Trophoblast cell (in vitro differentiated cells and primary cell): ENCODE measurements at regions not wholly inside any gene's neighbourhood (a gene's known extent, or its start where the extent isn't known, plus 50 kb on each side); places are given as distances from the start of the nearest gene placed in this dataset.

Experiments used
- DNase-seq, 2 donors: peaks; one replicate each; pipeline ENCODE4 v3.0.0-alpha.2; 2016
- H2AFZ ChIP-seq: 2 replicates; pipeline ENCODE4 v1.6.1; 2013; ENCODE audit warnings: low read length, moderate library complexity, mild to moderate bottlenecking; ENCODE audit not compliant: insufficient read depth, poor library complexity
- H2AK5ac ChIP-seq: 2 replicates; pipeline ENCODE4 v1.6.1; 2013; ENCODE audit warnings: mild to moderate bottlenecking, low read length
- H2BK120ac ChIP-seq: 2 replicates; pipeline ENCODE4 v1.6.1; 2013; ENCODE audit warnings: low read length, mild to moderate bottlenecking, moderate library complexity; ENCODE audit not compliant: insufficient read depth, poor library complexity
- H2BK12ac ChIP-seq: 2 replicates; pipeline ENCODE4 v1.6.1; 2013; ENCODE audit warnings: mild to moderate bottlenecking, low read length, moderate library complexity
- H2BK5ac ChIP-seq: 2 replicates; pipeline ENCODE4 v1.6.1; 2013; ENCODE audit warnings: low read length, low read depth, moderate library complexity, mild to moderate bottlenecking; ENCODE audit not compliant: poor library complexity
- H3K14ac ChIP-seq: 2 replicates; pipeline ENCODE4 v1.6.1; 2013; ENCODE audit warnings: mild to moderate bottlenecking, low read length
- H3K18ac ChIP-seq: 2 replicates; pipeline ENCODE4 v1.6.1; 2013; ENCODE audit warnings: mild to moderate bottlenecking, low read length
- H3K23ac ChIP-seq: 2 replicates; pipeline ENCODE4 v1.6.1; 2013; ENCODE audit warnings: low read length
- H3K27ac ChIP-seq: 2 replicates; pipeline ENCODE4 v1.5.1; 2013; ENCODE audit warnings: low read depth, mild to moderate bottlenecking, inconsistent platforms, low read length, moderate library complexity
- H3K27me3 ChIP-seq: 2 replicates; pipeline ENCODE4 v1.6.1; 2013; ENCODE audit warnings: inconsistent platforms, mild to moderate bottlenecking, low read length, moderate library complexity; ENCODE audit not compliant: insufficient read depth
- H3K36me3 ChIP-seq, 2 experiments: 1 replicate in 1 of 2; 2 replicates in 1 of 2; pipeline ENCODE4 v1.6.1; 2013; ENCODE audit warnings: low read length in 2 of 2, mild to moderate bottlenecking in 2 of 2, moderate library complexity in 1 of 2; ENCODE audit not compliant: insufficient read depth in 2 of 2, control insufficient read depth in 1 of 2
- H3K4ac ChIP-seq: 2 replicates; pipeline ENCODE4 v1.6.1; 2013; ENCODE audit warnings: low read depth, mild to moderate bottlenecking, low read length, moderate library complexity
- H3K4me1 ChIP-seq, 2 experiments: 1 replicate in 1 of 2; 2 replicates in 1 of 2; pipeline ENCODE4 v1.6.1; 2013; ENCODE audit warnings: low read length in 2 of 2, mild to moderate bottlenecking in 2 of 2, moderate library complexity in 1 of 2; ENCODE audit not compliant: insufficient read depth in 2 of 2, control insufficient read depth in 1 of 2
- H3K4me2 ChIP-seq: 2 replicates; pipeline ENCODE4 v1.6.1; 2013; ENCODE audit warnings: inconsistent platforms, mild to moderate bottlenecking, low read length, moderate library complexity
- H3K4me3 ChIP-seq: 2 replicates; pipeline ENCODE4 v1.5.1; 2013; ENCODE audit warnings: mild to moderate bottlenecking, low read depth, low read length, inconsistent platforms
- H3K79me1 ChIP-seq: one replicate; pipeline ENCODE4 v1.6.1; 2013; ENCODE audit warnings: low read length
- H3K79me2 ChIP-seq: 2 replicates; pipeline ENCODE4 v1.6.1; 2013; ENCODE audit warnings: low read length, mild to moderate bottlenecking; ENCODE audit not compliant: control insufficient read depth, insufficient read depth, poor library complexity
- H3K9ac ChIP-seq: 2 replicates; pipeline ENCODE4 v1.6.1; 2013; ENCODE audit warnings: mild to moderate bottlenecking, low read length
- H3K9me3 ChIP-seq: 2 replicates; pipeline ENCODE4 v1.6.1; 2013; ENCODE audit warnings: low read depth, mild to moderate bottlenecking, control low read depth, inconsistent platforms, low read length; ENCODE audit not compliant: insufficient read depth
- H4K12ac ChIP-seq: 2 replicates; pipeline ENCODE4 v1.6.1; 2013; ENCODE audit warnings: low read depth, mild to moderate bottlenecking, low read length, moderate library complexity
- H4K8ac ChIP-seq: 2 replicates; pipeline ENCODE4 v1.6.1; 2013; ENCODE audit warnings: low read depth, mild to moderate bottlenecking, low read length, moderate library complexity
- H4K91ac ChIP-seq: one replicate; pipeline ENCODE4 v1.6.1; 2013; ENCODE audit warnings: low read depth, mild to moderate bottlenecking, low read length, moderate library complexity
- WGBS: extraction: QIAGEN DNeasy Blood & Tissue Kit; methylation state at CpG from one replicate; pipeline ENCODE4 v1.1.7; 2013; ENCODE audit warnings: missing lambda C conversion rate; ENCODE audit not compliant: insufficient read length, insufficient coverage; ENCODE audit errors: extremely low coverage; 5-methylcytosine and 5-hydroxymethylcytosine counted together

- H3K36me3 ChIP-seq: no peaks in the 10 kb centered on the region
- no peak overlapping the region for H3K14ac ChIP-seq
- no peak overlapping the region for H3K27ac ChIP-seq
- H2AFZ ChIP-seq: no peak overlapping the region
- H3K23ac ChIP-seq: no peak overlapping the region
- H3K4me3 ChIP-seq: no peak overlapping the region
- no CpG with 5 or more reads among the region's 4 CpGs for WGBS
- no peak for DNase-seq
- no peak overlapping the region for H3K9ac ChIP-seq
- H2AK5ac ChIP-seq: no peak overlapping the region
- peaks cover 3% of the 10 kb centered on the region for H3K9me3 ChIP-seq
- no peak overlapping the region for H4K8ac ChIP-seq
- no peaks in the 10 kb centered on the region for H3K4me1 ChIP-seq
- no peaks in the 10 kb centered on the region for H3K27me3 ChIP-seq
- H3K4me2 ChIP-seq: no peak overlapping the region
- no peak overlapping the region for H2BK12ac ChIP-seq
- no peak overlapping the region for H4K91ac ChIP-seq
- no peak overlapping the region for H3K4ac ChIP-seq
- H3K18ac ChIP-seq: no peak overlapping the region
- no peak overlapping the region for H4K12ac ChIP-seq
- no peak overlapping the region for H2BK120ac ChIP-seq
- H2BK5ac ChIP-seq: no peak overlapping the region
- no peaks in the 10 kb centered on the region for H3K79me2 ChIP-seq
- no peaks in the 10 kb centered on the region for H3K79me1 ChIP-seq
Measured at GRCh38 chr18:78542204-78542603, 437.4 kb upstream of the SALL3 start.

DNA sequence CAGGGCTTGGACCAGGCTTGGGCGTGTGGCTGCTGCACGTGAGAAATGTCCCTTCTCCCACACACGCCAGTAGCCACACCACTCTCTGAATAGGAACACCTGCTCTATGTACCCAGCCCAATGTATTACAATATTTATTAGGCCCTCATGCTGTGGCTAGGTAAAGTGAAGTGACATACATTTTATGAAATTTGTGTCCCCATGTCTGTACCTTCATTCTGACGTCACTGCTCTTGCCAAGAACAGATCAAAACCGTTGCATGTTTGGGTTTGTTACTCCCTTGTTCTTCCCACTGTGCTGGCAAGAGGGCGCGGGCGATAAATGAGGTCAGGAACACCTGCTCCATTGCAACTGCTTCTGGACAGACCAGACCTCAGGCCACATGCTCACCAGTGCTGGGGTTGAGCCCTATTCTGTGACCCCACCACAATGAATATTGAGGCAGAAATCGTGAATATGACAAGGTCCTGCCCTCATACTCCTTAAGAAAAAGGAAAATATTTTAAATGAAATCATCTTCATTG, 436.4 kb upstream of the SALL3 start:
- Histone ChIP-seq H3K4me1 (no peaks in the 10 kb centered on the region), H3K23ac (no peak overlapping the region), H3K9ac (no peak overlapping the region), H2AK5ac (no peak overlapping the region), H3K79me1 (no peaks in the 10 kb centered on the region), H2BK5ac (no peak overlapping the region), H2BK12ac (no peak overlapping the region), H4K91ac (no peak overlapping the region), H4K12ac (no peak overlapping the region), H3K4me3 (no peak overlapping the region), H3K4ac (no peak overlapping the region), H2BK120ac (no peak overlapping the region), H3K18ac (no peak overlapping the region), H3K9me3 (peaks cover 3% of the 10 kb centered on the region), H3K36me3 (no peaks in the 10 kb centered on the region), H3K79me2 (no peaks in the 10 kb centered on the region), H3K27ac (no peak overlapping the region), H3K4me2 (no peak overlapping the region), H3K14ac (no peak overlapping the region), H3K27me3 (no peaks in the 10 kb centered on the region), H4K8ac (no peak overlapping the region), H2AFZ (no peak overlapping the region)
- no CpG with 5 or more reads among the region's 9 CpGs for WGBS
- no peak for DNase-seq

DNA sequence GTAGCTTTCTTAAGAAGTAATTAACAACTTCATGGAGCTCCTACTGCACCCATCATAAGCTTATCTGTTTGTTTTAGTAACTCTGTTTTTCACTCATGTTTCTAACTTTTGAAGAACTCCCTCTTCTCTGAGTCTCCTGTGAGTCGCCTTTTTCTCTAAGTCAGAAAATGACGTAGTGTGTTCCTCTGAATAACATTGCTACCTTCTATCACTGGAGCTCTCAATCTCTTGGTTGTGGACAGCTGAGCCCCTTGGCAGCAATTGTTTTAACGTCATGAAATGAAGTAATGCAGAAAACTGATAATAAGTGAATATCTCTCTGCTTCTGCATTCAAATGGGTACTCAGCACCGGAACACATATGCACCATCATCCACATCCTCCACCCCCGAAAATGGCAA, 433.3 kb upstream of the SALL3 start:
- no peak overlapping the region for H2BK12ac ChIP-seq
- H3K14ac ChIP-seq: no peak overlapping the region
- H3K4me2 ChIP-seq: no peak overlapping the region
- H3K4me1 ChIP-seq: no peaks in the 10 kb centered on the region
- no peaks in the 10 kb centered on the region for H3K27me3 ChIP-seq
- H4K8ac ChIP-seq: no peak overlapping the region
- H3K4ac ChIP-seq: no peak overlapping the region
- no peak overlapping the region for H3K4me3 ChIP-seq
- no peak overlapping the region for H2AFZ ChIP-seq
- no peaks in the 10 kb centered on the region for H3K36me3 ChIP-seq
- H2BK120ac ChIP-seq: no peak overlapping the region
- no peaks in the 10 kb centered on the region for H3K79me2 ChIP-seq
- H3K18ac ChIP-seq: no peak overlapping the region
- no peak for DNase-seq
- no peak overlapping the region for H2BK5ac ChIP-seq
- no CpG with 5 or more reads among the region's 5 CpGs for WGBS
- no peak overlapping the region for H2AK5ac ChIP-seq
- H3K9ac ChIP-seq: no peak overlapping the region
- no peaks in the 10 kb centered on the region for H3K79me1 ChIP-seq
- H3K27ac ChIP-seq: no peak overlapping the region
- no peak overlapping the region for H4K91ac ChIP-seq
- no peak overlapping the region for H3K23ac ChIP-seq
- no peak overlapping the region for H4K12ac ChIP-seq
- peaks cover 7% of the 10 kb centered on the region for H3K9me3 ChIP-seq

DNA sequence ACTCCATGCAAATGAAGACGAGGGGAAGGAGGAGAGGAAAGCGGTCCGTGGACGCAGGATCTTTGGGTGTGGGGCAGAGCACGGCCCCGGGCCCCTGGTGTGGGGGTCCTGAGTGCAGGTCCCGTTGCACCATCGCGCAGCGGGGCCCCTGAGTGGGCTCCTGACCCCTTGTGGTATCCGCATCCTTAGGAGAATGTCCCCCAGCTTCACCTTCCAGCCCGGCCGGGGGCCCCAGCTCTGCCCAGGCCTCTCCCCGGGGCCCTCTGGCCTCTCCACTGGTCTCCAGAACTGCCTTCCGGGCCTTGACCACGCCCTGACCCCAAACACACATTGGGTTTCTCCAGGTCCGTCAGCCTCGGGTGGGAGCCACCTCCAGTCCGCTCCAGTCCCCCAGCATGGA, 431.8 kb upstream of the SALL3 start:
- Histone ChIP-seq H3K14ac (no peak overlapping the region), H4K12ac (no peak overlapping the region), H2AFZ (no peak overlapping the region), H3K27ac (no peak overlapping the region), H3K18ac (no peak overlapping the region), H3K9me3 (peaks cover 7% of the 10 kb centered on the region), H3K4me1 (no peaks in the 10 kb centered on the region), H3K4me2 (no peak overlapping the region), H2BK120ac (no peak overlapping the region), H3K27me3 (no peaks in the 10 kb centered on the region), H2BK12ac (no peak overlapping the region), H3K79me1 (no peaks in the 10 kb centered on the region), H3K4me3 (no peak overlapping the region), H3K4ac (no peak overlapping the region), H3K23ac (no peak overlapping the region), H2AK5ac (no peak overlapping the region), H4K8ac (no peak overlapping the region), H2BK5ac (no peak overlapping the region), H3K9ac (no peak overlapping the region), H3K79me2 (no peaks in the 10 kb centered on the region), H4K91ac (no peak overlapping the region), H3K36me3 (no peaks in the 10 kb centered on the region)
- DNase-seq: no peak
- WGBS: no CpG with 5 or more reads among the region's 19 CpGs
